H9 (cell line): ENCODE measurements at regions not wholly inside any gene's neighbourhood (a gene's known extent, or its start where the extent isn't known, plus 50 kb on each side); places are given as distances from the start of the nearest gene placed in this dataset.

Experiments used
- DNase-seq: peaks from one replicate; pipeline ENCODE4 v3.0.0-alpha.2; 2017
- H2AFZ ChIP-seq: one replicate; pipeline ENCODE4 v1.6.1; 2013; ENCODE audit warnings: mild to moderate bottlenecking, low read length, control low read depth, moderate library complexity
- H2AK5ac ChIP-seq: 2 replicates; pipeline ENCODE4 v1.6.1; 2013; ENCODE audit warnings: low read length, control low read depth, mixed read lengths; ENCODE audit not compliant: insufficient read length
- H2BK120ac ChIP-seq: one replicate; pipeline ENCODE4 v1.6.1; 2013; ENCODE audit warnings: low read depth, mild to moderate bottlenecking, low read length, control low read depth, inconsistent platforms; ENCODE audit not compliant: poor library complexity, severe bottlenecking
- H2BK12ac ChIP-seq: 2 replicates; pipeline ENCODE4 v1.6.1; 2013; ENCODE audit warnings: low read length, control low read depth, mixed read lengths, low read depth; ENCODE audit not compliant: insufficient read length
- H2BK15ac ChIP-seq: 2 replicates; pipeline ENCODE4 v1.6.1; 2013; ENCODE audit warnings: low read depth, low read length, control low read depth
- H2BK20ac ChIP-seq: one replicate; pipeline ENCODE4 v1.6.1; 2013; ENCODE audit warnings: low read depth, mild to moderate bottlenecking, low read length, control low read depth, inconsistent platforms; ENCODE audit not compliant: poor library complexity, severe bottlenecking
- H2BK5ac ChIP-seq: 2 replicates; pipeline ENCODE4 v1.6.1; 2013; ENCODE audit warnings: low read length, control low read depth, mixed read lengths; ENCODE audit not compliant: insufficient read length
- H3K14ac ChIP-seq: 2 replicates; pipeline ENCODE4 v1.6.1; 2013; ENCODE audit warnings: low read length, control low read depth; ENCODE audit not compliant: insufficient read depth
- H3K18ac ChIP-seq: 2 replicates; pipeline ENCODE4 v1.6.1; 2013; ENCODE audit warnings: low read depth, mild to moderate bottlenecking, mixed read lengths, low read length, control low read depth; ENCODE audit not compliant: insufficient read length
- H3K23ac ChIP-seq: 2 replicates; pipeline ENCODE4 v1.6.1; 2013; ENCODE audit warnings: low read length, control low read depth, mixed read lengths, low read depth; ENCODE audit not compliant: insufficient read length
- H3K23me2 ChIP-seq: 2 replicates; pipeline ENCODE4 v1.6.1; 2013; ENCODE audit warnings: low read depth, mild to moderate bottlenecking, mixed read lengths, low read length, control low read depth; ENCODE audit not compliant: insufficient read length, poor library complexity, severe bottlenecking
- H3K27ac ChIP-seq: 2 replicates; pipeline ENCODE4 v1.5.1; 2013; ENCODE audit warnings: low read length, control low read depth, mixed read lengths, low read depth; ENCODE audit not compliant: insufficient read length
- H3K27me3 ChIP-seq: 2 replicates; pipeline ENCODE4 v1.6.1; 2013; ENCODE audit warnings: low read length, control low read depth, inconsistent platforms; ENCODE audit not compliant: insufficient read depth
- H3K4ac ChIP-seq: 2 replicates; pipeline ENCODE4 v1.6.1; 2013; ENCODE audit warnings: low read depth, mild to moderate bottlenecking, control low read depth, inconsistent platforms, low read length, moderate library complexity
- H3K4me1 ChIP-seq: 2 replicates; pipeline ENCODE4 v1.6.1; 2013; ENCODE audit warnings: low read length, control low read depth, inconsistent platforms; ENCODE audit not compliant: insufficient read depth
- H3K4me2 ChIP-seq: 2 replicates; pipeline ENCODE4 v1.6.1; 2013; ENCODE audit warnings: low read length, control low read depth, mixed read lengths; ENCODE audit not compliant: insufficient read length, insufficient read depth
- H3K56ac ChIP-seq: 2 replicates; pipeline ENCODE4 v1.6.1; 2013; ENCODE audit warnings: low read depth, mild to moderate bottlenecking, mixed read lengths, low read length, control low read depth; ENCODE audit not compliant: insufficient read length
- H3K79me1 ChIP-seq: 2 replicates; pipeline ENCODE4 v1.6.1; 2013; ENCODE audit warnings: low read depth, mild to moderate bottlenecking, moderate library complexity, low read length, control low read depth, inconsistent platforms; ENCODE audit not compliant: insufficient read depth, poor library complexity, severe bottlenecking
- H3K79me2 ChIP-seq: 2 replicates; pipeline ENCODE4 v1.6.1; 2013; ENCODE audit warnings: low read length, control low read depth, inconsistent platforms; ENCODE audit not compliant: insufficient read depth
- H3K9ac ChIP-seq: 2 replicates; pipeline ENCODE4 v1.6.1; 2013; ENCODE audit warnings: low read length, control low read depth, mixed read lengths; ENCODE audit not compliant: insufficient read length; ENCODE audit errors: extremely low read depth
- H3K9me3 ChIP-seq: one replicate; pipeline ENCODE4 v1.6.1; 2013; ENCODE audit warnings: low read depth, low read length, inconsistent platforms; ENCODE audit not compliant: control insufficient read depth
- H3T11ph ChIP-seq: one replicate; pipeline ENCODE4 v1.6.1; 2013; ENCODE audit warnings: mild to moderate bottlenecking, low read length, control low read depth, inconsistent platforms
- H4K20me1 ChIP-seq: one replicate; pipeline ENCODE4 v1.6.1; 2013; ENCODE audit not compliant: control insufficient read depth, insufficient read length, insufficient read depth
- H4K5ac ChIP-seq: 2 replicates; pipeline ENCODE4 v1.6.1; 2013; ENCODE audit warnings: low read depth, mild to moderate bottlenecking, mixed read lengths, low read length, control low read depth; ENCODE audit not compliant: insufficient read length
- H4K8ac ChIP-seq: replicated peaks from 2 replicates; pipeline ENCODE4 v1.6.1; 2013; ENCODE audit warnings: low read length, control low read depth, mixed read lengths, low read depth; ENCODE audit not compliant: insufficient read length
- H4K91ac ChIP-seq: 2 replicates; pipeline ENCODE4 v1.6.1; 2013; ENCODE audit warnings: low read depth, mild to moderate bottlenecking, moderate library complexity, mixed read lengths, low read length, control low read depth; ENCODE audit not compliant: insufficient read length
- H3K27ac Mint-ChIP-seq, 3 experiments: 2 replicates in 2 of 3; 3 replicates in 1 of 3; pipeline ENCODE4 v1.8.0; 2020 to 2021; ENCODE audit warnings: mixed read lengths in 3 of 3, mild to moderate bottlenecking in 1 of 3, moderate library complexity in 1 of 3
- H3K27me3 Mint-ChIP-seq: 2 replicates; pipeline ENCODE4 v1.8.0; 2021; ENCODE audit warnings: low read depth, mild to moderate bottlenecking, moderate library complexity, mixed read lengths
- H3K36me3 Mint-ChIP-seq, 3 experiments: 2 replicates in 2 of 3; 3 replicates in 1 of 3; pipeline ENCODE4 v1.8.0; 2020 to 2021; ENCODE audit warnings: low read depth in 3 of 3, mixed read lengths in 3 of 3; ENCODE audit not compliant: insufficient read depth in 1 of 3
- H3K4me1 Mint-ChIP-seq, 2 experiments: 2 replicates each; pipeline ENCODE4 v1.8.0; 2020; ENCODE audit warnings: mixed read lengths in 2 of 2
- H3K4me3 Mint-ChIP-seq, 2 experiments: 2 replicates in 1 of 2; 3 replicates in 1 of 2; pipeline ENCODE4 v1.8.0; 2020 to 2021; ENCODE audit warnings: mild to moderate bottlenecking in 2 of 2, mixed read lengths in 2 of 2, moderate library complexity in 1 of 2
- H3K9me3 Mint-ChIP-seq, 2 experiments: 2 replicates in 1 of 2; 3 replicates in 1 of 2; pipeline ENCODE4 v1.8.0; 2020; ENCODE audit warnings: mild to moderate bottlenecking in 2 of 2, mixed read lengths in 2 of 2, moderate library complexity in 1 of 2
- WGBS: extraction: QIAGEN DNeasy Blood & Tissue Kit; methylation state at CpG from one replicate; pipeline ENCODE4 v1.1.7; 2013; ENCODE audit warnings: missing lambda C conversion rate, low lambda C conversion rate, mixed read lengths; ENCODE audit not compliant: insufficient read length; ENCODE audit errors: extremely low coverage; 5-methylcytosine and 5-hydroxymethylcytosine counted together
- TF ChIP-seq, protein P1 (sequence below): fragments of 200-600 bp; sonication (generic); conservative IDR thresholded peaks from 3 replicates; pipeline ENCODE4 v1.8.0; 2021; ENCODE audit warnings: antibody characterized with exemption, mild to moderate bottlenecking

GRCh38 chr4:3671571-3672464 is 94.4 kb upstream of the ADRA2C start:
- H3K18ac ChIP-seq, result no peak overlapping the region
- no peaks in the 10 kb centered on the region for H3K79me1 ChIP-seq
- H3T11ph ChIP-seq, result no peak overlapping the region
- H2BK5ac ChIP-seq, result no peak overlapping the region
- Mint-ChIP-seq H3K9me3 (peaks cover 7 to 10% of the 10 kb centered on the region in 2 experiments; a peak in 4 of 5 replicates), H3K4me3 (no peak overlapping the region), H3K4me1 (peaks cover 5 to 14% of the 10 kb centered on the region in 2 experiments; a peak in 2 of 4 replicates), H3K27me3 (peaks cover 15% of the 10 kb centered on the region), H3K27ac (no peak overlapping the region), H3K36me3 (no peaks in the 10 kb centered on the region; a peak in 2 of 7 replicates)
- H4K91ac ChIP-seq, result no peak overlapping the region
- H4K20me1 ChIP-seq, result no peaks in the 10 kb centered on the region
- H4K5ac ChIP-seq, result no peak overlapping the region
- no peak overlapping the region for H2BK120ac ChIP-seq
- no peak overlapping the region for H3K14ac ChIP-seq
- no peak overlapping the region for H4K8ac ChIP-seq
- no peaks in the 10 kb centered on the region for H3K79me2 ChIP-seq
- H2BK15ac ChIP-seq, result no peak overlapping the region
- no peak overlapping the region for H2BK20ac ChIP-seq
- H2BK12ac ChIP-seq, result no peak overlapping the region
- no peaks in the 10 kb centered on the region for H3K4me1 ChIP-seq
- no peak overlapping the region for H3K4me2 ChIP-seq
- H3K23ac ChIP-seq, result no peak overlapping the region
- no peaks in the 10 kb centered on the region; the same call in 1 of the 2 replicates for H3K27me3 ChIP-seq
- H3K4ac ChIP-seq, result no peak overlapping the region
- no peak overlapping the region for H3K9ac ChIP-seq
- H3K27ac ChIP-seq, result no peak overlapping the region
- H3K9me3 ChIP-seq, result peaks cover 6% of the 10 kb centered on the region
- no peak overlapping the region for H3K56ac ChIP-seq
- H2AFZ ChIP-seq, result no peak overlapping the region
- TF ChIP-seq, protein P1, sequence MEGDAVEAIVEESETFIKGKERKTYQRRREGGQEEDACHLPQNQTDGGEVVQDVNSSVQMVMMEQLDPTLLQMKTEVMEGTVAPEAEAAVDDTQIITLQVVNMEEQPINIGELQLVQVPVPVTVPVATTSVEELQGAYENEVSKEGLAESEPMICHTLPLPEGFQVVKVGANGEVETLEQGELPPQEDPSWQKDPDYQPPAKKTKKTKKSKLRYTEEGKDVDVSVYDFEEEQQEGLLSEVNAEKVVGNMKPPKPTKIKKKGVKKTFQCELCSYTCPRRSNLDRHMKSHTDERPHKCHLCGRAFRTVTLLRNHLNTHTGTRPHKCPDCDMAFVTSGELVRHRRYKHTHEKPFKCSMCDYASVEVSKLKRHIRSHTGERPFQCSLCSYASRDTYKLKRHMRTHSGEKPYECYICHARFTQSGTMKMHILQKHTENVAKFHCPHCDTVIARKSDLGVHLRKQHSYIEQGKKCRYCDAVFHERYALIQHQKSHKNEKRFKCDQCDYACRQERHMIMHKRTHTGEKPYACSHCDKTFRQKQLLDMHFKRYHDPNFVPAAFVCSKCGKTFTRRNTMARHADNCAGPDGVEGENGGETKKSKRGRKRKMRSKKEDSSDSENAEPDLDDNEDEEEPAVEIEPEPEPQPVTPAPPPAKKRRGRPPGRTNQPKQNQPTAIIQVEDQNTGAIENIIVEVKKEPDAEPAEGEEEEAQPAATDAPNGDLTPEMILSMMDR, result no peak
- H3K23me2 ChIP-seq, result no peaks in the 10 kb centered on the region
- H2AK5ac ChIP-seq, result no peak overlapping the region
- DNase-seq, result no peak
- no CpG with 5 or more reads among the region's 12 CpGs for WGBS
